Mucosa of descending colon (tissue), 3 donors: ENCODE measurements at regions not wholly inside any gene's neighbourhood (a gene's known extent, or its start where the extent isn't known, plus 50 kb on each side); places are given as distances from the start of the nearest gene placed in this dataset.
"Not testable (repeated sequence)": the region's sequence is repeated elsewhere in the genome, so short reads cannot be mapped to it uniquely, and the experiment has no call there.

Source experiments
- ATAC-seq: fragments of 200-7000 bp; cut with Tn5 transposase; one replicate; pipeline ENCODE4 v1.9.1; 2020; ENCODE audit warnings: mild to moderate bottlenecking, moderate library complexity
- DNase-seq, 3 donors: peaks; one replicate each; pipeline ENCODE4 v3.0.0-alpha.2; 2020
- H3K36me3 ChIP-seq: fragments of 200-600 bp; one replicate; pipeline ENCODE4 v1.8.0; 2021; ENCODE audit warnings: low read depth, mild to moderate bottlenecking
- H3K4me1 ChIP-seq: fragments of 200-600 bp; one replicate; pipeline ENCODE4 v1.8.0; 2021; ENCODE audit warnings: low read depth, mild to moderate bottlenecking
- H3K4me3 ChIP-seq: fragments of 200-600 bp; one replicate; pipeline ENCODE4 v1.8.0; 2021; ENCODE audit warnings: mild to moderate bottlenecking
- H3K9me3 ChIP-seq: fragments of 200-600 bp; one replicate; pipeline ENCODE4 v1.8.0; 2021; ENCODE audit warnings: mild to moderate bottlenecking
- CTCF ChIP-seq: fragments of 200-600 bp; IDR thresholded peaks from one replicate; pipeline ENCODE4 v1.8.0; 2022; ENCODE audit warnings: antibody characterized with exemption, mild to moderate bottlenecking
- intact Hi-C, 2 donors: fragments of 100-400 bp; cut with DNase I in 1 of 2; cut with micrococcal nuclease in 1 of 2; formaldehyde crosslinking; loops; one replicate each; pipeline versions ENCODE4 v1.11.0 to v1.11.1; 2022; cut with DNase I, micrococcal nuclease
- donor health status: DM: no; HTN: no; CAD: no; lungs with moderate emphysema.
- donor health status: DM: no; HTN: no; CAD: no.
- donor health status: DM: no; HTN: yes; CAD: no.

GRCh38 chr10:57657164-57657765 lies 610.4 kb downstream of the IPMK start:
- peak; percentile 62 for TF ChIP-seq CTCF
- intact Hi-C loops, result no loop called here
- peak; percentile 78 for ATAC-seq

GRCh38 chr10:57654856-57655255 lies 612.8 kb downstream of the IPMK start:
- no peak for DNase-seq
- intact Hi-C loops, result no loop called here
- TF ChIP-seq CTCF, result no peak
- Histone ChIP-seq H3K9me3 (no peaks in the 10 kb centered on the region), H3K4me1 (no peaks in the 10 kb centered on the region), H3K4me3 (no peak overlapping the region), H3K36me3 (no peaks in the 10 kb centered on the region)
- peak; percentile 36 for ATAC-seq

More at GRCh38 chr10:57657164-57657765, 610.4 kb downstream of the IPMK start:
- no peak overlapping the region for H3K4me3 ChIP-seq
- H3K36me3 ChIP-seq, result no peaks in the 10 kb centered on the region
- no peaks in the 10 kb centered on the region for H3K9me3 ChIP-seq
- peak in 2 of 3 donors; percentile 21 to 59 for DNase-seq
- H3K4me1 ChIP-seq, result no peaks in the 10 kb centered on the region

GRCh38 chr10:57645108-57645507 lies 622.6 kb downstream of the IPMK start:
- H3K36me3 ChIP-seq, H3K4me3 ChIP-seq, DNase-seq, H3K4me1 ChIP-seq, ATAC-seq, H3K9me3 ChIP-seq, intact Hi-C loops: not testable (repeated sequence)

GRCh38 chr10:57638411-57638810 lies 629.3 kb downstream of the IPMK start:
- TF ChIP-seq CTCF, result no peak
- intact Hi-C loops, result no loop called here
- DNase-seq (no peak), ATAC-seq (no peak)
- no peaks in the 10 kb centered on the region for H3K4me1 ChIP-seq
- H3K9me3 ChIP-seq, result no peaks in the 10 kb centered on the region
- H3K4me3 ChIP-seq, result no peak overlapping the region
- H3K36me3 ChIP-seq, result no peaks in the 10 kb centered on the region

- no peaks in the 10 kb centered on the region for H3K4me1 ChIP-seq
- H3K4me3 ChIP-seq, result no peak overlapping the region
- H3K36me3 ChIP-seq, result no peaks in the 10 kb centered on the region
- no peak for TF ChIP-seq CTCF
- intact Hi-C loops, result no loop called here
- ATAC-seq, result peak; percentile 42
- no peaks in the 10 kb centered on the region for H3K9me3 ChIP-seq
- peak in 1 of 3 donors; percentile 1 for DNase-seq
These were observed 639.0 kb downstream of the IPMK start for GRCh38 chr10:57628592-57629284.

GRCh38 chr10:57627642-57628178 lies 640.0 kb downstream of the IPMK start:
- no peaks in the 10 kb centered on the region for H3K36me3 ChIP-seq
- no peak for ATAC-seq
- DNase-seq, result no peak
- no peaks in the 10 kb centered on the region for H3K9me3 ChIP-seq
- H3K4me3 ChIP-seq, result no peak overlapping the region
- no peaks in the 10 kb centered on the region for H3K4me1 ChIP-seq
- intact Hi-C loops, result no loop called here
- no peak for TF ChIP-seq CTCF
